Ishikawa (cell line): ENCODE measurements at regions not wholly inside any gene's neighbourhood (a gene's known extent, or its start where the extent isn't known, plus 50 kb on each side); places are given as distances from the start of the nearest gene placed in this dataset.

Experiments used
- CEBPB ChIP-seq: IDR thresholded peaks from 2 replicates; pipeline ENCODE4 v1.6.1; 2012
- EGR1 ChIP-seq: IDR thresholded peaks from 2 replicates; pipeline ENCODE4 v1.6.1; 2012
- EP300 ChIP-seq: IDR thresholded peaks from 2 replicates; pipeline ENCODE4 v1.6.1; 2012; ENCODE audit warnings: borderline replicate concordance
- FOXM1 ChIP-seq: IDR thresholded peaks from 2 replicates; pipeline ENCODE4 v1.6.1; 2012; ENCODE audit warnings: low read depth, borderline replicate concordance
- MAX ChIP-seq: IDR thresholded peaks from 2 replicates; pipeline ENCODE4 v1.6.1; 2012
- NFIC ChIP-seq: IDR thresholded peaks from 2 replicates; pipeline ENCODE4 v1.6.1; 2012
- RAD21 ChIP-seq: IDR thresholded peaks from 2 replicates; pipeline ENCODE4 v1.6.1; 2012; ENCODE audit warnings: low read depth
- TAF1 ChIP-seq: IDR thresholded peaks from 2 replicates; pipeline ENCODE4 v1.6.1; 2012; ENCODE audit warnings: low read depth, mild to moderate bottlenecking
- TEAD4 ChIP-seq: IDR thresholded peaks from 2 replicates; pipeline ENCODE4 v1.6.1; 2012
- YY1 ChIP-seq: IDR thresholded peaks from 2 replicates; pipeline ENCODE4 v1.6.1; 2012; ENCODE audit warnings: low read depth
- ZBTB7A ChIP-seq: IDR thresholded peaks from 2 replicates; pipeline ENCODE4 v1.6.1; 2012; ENCODE audit warnings: low read depth
- TF ChIP-seq, protein P1 (sequence below): IDR thresholded peaks from 2 replicates; pipeline ENCODE4 v1.6.1; 2012
- TF ChIP-seq, protein P2 (sequence below): IDR thresholded peaks from 2 replicates; pipeline ENCODE4 v1.6.1; 2012; ENCODE audit warnings: low read depth, mild to moderate bottlenecking

- TF ChIP-seq FOXM1 (no peak), TEAD4 (no peak), MAX (no peak), EP300 (no peak), YY1 (no peak), NFIC (no peak), RAD21 (no peak), EGR1 (no peak), TAF1 (no peak), CEBPB (no peak), ZBTB7A (no peak)
- TF ChIP-seq, protein P1, sequence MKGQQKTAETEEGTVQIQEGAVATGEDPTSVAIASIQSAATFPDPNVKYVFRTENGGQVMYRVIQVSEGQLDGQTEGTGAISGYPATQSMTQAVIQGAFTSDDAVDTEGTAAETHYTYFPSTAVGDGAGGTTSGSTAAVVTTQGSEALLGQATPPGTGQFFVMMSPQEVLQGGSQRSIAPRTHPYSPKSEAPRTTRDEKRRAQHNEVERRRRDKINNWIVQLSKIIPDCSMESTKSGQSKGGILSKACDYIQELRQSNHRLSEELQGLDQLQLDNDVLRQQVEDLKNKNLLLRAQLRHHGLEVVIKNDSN = no peak
- TF ChIP-seq, protein P2, sequence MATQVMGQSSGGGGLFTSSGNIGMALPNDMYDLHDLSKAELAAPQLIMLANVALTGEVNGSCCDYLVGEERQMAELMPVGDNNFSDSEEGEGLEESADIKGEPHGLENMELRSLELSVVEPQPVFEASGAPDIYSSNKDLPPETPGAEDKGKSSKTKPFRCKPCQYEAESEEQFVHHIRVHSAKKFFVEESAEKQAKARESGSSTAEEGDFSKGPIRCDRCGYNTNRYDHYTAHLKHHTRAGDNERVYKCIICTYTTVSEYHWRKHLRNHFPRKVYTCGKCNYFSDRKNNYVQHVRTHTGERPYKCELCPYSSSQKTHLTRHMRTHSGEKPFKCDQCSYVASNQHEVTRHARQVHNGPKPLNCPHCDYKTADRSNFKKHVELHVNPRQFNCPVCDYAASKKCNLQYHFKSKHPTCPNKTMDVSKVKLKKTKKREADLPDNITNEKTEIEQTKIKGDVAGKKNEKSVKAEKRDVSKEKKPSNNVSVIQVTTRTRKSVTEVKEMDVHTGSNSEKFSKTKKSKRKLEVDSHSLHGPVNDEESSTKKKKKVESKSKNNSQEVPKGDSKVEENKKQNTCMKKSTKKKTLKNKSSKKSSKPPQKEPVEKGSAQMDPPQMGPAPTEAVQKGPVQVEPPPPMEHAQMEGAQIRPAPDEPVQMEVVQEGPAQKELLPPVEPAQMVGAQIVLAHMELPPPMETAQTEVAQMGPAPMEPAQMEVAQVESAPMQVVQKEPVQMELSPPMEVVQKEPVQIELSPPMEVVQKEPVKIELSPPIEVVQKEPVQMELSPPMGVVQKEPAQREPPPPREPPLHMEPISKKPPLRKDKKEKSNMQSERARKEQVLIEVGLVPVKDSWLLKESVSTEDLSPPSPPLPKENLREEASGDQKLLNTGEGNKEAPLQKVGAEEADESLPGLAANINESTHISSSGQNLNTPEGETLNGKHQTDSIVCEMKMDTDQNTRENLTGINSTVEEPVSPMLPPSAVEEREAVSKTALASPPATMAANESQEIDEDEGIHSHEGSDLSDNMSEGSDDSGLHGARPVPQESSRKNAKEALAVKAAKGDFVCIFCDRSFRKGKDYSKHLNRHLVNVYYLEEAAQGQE = no peak
Observed at GRCh38 chr12:77225373-77225772, 160.0 kb upstream of the E2F7 start.
